SW 1271 (cell line): ENCODE measurements at regions not wholly inside any gene's neighbourhood (a gene's known extent, or its start where the extent isn't known, plus 50 kb on each side); places are given as distances from the start of the nearest gene placed in this dataset.

Experiments used
- DNase-seq, 2 experiments: peaks; one replicate each; lab custom pipeline; 2025; lab: John Stamatoyannopoulos, UW

DNA sequence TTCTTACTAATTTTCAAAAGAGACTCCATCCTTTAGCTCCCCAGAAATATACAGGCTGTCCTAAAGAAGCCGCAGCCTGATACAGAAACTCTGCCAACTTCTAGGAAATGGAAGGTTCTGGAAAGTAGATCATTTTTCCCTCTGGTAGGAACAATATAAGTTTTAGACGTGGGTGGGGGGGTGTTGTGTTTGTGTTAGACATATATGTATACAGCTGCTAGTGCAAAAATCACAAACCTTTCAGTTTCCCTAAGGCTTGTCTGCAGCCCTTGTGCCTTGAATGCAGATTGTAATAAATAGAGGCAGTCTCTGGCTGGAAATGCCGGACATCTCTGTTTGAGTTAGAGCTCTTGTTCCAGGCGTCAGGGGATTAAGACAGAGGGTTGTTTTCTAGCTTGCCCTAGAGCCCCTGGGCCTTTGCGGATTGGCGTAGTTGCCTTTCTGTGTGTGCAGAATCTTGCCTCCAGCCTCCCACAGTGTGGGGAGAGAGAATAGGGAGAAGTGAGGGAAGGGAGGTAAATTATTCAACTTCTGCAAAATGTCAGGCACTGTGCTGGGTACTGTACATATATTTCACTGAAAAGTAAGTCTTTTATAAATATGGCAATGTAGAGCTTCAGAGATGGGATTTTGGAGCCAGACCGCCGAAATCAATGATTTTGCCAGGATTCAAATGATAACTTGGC, 269.7 kb downstream of the PRL start:
- DNase-seq, result no peak

DNA sequence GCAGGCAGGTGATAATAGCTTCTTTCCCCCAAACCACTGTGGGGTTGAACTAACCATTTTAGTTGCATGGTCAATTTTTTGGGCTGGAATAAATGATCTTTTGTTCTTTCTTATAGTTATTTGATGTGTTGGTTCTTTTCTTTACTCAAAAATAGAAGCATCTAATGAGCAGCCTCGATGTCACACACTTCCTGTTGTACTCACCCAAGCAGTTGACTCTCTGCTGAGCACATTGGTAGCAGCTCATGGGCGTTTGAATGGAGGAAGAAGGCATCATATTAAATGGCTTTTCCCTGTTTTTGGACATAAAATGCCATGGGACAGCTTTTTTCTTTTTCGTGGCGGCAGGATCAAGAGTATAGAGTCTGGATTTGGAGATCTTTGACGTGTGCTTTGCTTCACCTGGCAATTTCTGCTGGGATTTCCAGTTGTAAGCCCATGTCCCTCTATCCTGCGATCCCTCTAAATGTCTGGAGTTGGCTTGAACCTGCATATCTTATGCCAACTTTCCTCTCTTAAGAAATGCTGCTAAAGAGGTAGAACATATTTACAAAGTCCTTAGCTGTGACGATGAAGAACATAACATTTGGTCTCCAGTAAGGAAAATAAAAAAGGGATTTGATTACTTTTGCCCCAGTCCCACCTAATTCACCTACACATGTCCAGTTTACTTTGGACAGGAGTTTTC, 268.3 kb downstream of the PRL start:
- no peak for DNase-seq

DNA sequence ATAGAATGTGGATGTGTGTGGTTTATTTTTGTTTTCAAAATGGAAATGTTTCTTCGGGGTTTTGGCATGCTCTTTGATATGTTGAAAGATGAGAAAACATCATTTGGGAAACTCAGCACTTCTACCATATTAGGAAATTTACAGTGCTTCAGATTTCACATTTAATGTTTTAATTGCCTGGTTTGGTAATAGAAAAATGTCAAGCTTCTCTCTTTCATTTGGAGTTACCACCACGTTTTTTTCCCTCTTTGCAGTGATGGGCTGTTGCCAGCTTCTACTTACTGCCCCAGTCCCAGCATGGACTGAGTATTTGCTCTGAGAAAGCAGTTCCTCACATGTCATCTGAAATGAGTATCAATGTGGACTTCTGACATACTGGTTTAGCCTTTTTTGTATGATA, 267.7 kb downstream of the PRL start:
- DNase-seq, result no peak

DNA sequence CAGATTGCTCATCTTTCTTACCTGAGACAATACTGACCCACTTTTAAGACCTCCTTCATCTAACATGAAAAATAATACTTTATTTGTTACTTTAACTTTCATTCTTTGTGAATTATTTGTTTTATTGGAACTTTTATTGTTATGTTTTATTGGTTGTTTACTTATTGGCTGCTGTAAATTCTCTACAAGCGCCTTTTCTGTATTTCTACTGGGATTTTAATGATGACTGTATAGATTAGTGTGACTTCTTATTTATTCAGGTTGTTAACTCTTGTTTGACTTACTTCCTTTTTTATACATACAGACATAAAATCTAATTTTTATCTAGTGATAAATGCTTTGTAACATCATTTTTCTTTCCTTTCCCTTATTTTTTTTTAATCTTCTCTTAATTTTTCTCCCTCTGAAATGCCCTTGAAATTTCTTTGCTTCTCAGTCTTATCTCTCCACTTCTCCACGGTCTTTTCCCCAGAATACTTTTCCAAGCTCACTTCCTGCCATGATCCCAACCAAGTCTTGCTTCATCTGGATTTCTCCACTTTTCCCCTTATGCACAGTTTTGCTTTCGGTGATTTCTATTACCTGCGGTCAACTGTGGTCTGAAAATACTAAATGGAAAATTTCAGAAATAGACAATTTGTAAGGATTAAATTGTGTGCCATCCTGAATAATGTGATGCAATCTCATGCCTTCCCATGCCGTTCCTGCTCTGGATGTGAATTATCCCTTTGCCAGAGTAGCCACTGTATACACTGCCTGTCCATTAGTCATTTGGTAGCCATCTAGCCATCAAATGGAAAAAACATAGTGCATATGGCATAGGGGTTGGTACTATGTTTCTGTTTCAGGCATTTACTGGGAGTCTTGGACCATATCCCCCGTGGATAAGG, 265.9 kb downstream of the PRL start:
- no peak for DNase-seq

DNA sequence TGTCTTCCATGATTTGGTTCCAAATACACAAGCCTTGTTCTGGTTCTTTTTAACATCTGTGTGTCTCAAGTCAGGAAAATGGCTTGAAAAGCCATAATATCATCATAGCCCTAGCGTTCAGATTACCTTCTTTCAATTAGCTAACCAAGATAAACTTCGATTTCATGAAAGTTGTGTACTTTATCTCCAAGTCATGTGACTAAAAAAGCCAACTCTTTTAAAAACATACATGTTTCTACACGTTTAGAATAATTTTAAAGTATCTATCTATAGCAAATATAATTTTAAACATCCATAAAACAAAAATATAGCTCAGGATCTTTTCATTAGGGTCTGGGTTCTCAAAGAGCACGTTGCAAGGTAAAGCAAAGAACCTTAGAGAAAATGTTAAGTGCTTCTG, 261.1 kb downstream of the PRL start:
- DNase-seq, result no peak

DNA sequence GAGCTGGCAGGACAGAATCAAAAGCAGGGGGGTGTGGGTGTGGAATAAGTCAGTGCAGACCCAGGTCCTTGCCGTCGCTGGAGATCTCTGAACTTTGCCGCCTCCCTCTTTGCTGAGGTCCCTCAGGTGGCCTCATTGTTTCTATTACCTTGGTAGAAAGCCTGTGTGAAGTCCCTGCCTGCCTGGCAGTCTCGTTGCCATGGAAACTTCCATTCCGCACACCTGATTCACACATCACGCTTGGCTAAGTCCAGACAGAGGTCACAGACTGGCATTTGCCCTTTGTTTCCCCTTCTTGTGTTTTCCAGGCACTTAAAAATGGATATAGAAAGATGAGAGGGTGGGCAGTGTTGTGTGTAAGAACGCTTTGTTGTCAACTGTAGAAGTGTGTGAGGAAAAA, 260.6 kb downstream of the PRL start:
- DNase-seq, result no peak

DNA sequence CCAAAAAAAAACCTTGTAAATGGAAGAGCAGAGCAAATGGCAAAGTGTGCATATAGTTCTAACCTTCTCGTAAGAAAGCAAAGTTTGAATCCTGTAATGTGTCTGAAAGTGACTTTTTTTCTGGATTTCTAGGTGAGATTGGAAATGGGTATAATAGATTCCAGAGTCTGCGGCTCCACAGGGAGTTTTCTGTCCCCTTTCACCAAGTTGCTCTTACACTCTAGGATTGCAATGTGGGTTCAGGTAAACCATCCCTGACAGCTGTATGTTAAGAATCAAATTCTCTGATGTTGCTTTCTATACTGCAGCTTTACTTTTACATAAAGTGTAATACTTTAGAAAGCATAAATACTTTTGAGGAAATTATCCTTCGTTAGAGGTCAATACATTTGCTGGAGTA, 260.1 kb downstream of the PRL start:
- DNase-seq, result no peak

DNA sequence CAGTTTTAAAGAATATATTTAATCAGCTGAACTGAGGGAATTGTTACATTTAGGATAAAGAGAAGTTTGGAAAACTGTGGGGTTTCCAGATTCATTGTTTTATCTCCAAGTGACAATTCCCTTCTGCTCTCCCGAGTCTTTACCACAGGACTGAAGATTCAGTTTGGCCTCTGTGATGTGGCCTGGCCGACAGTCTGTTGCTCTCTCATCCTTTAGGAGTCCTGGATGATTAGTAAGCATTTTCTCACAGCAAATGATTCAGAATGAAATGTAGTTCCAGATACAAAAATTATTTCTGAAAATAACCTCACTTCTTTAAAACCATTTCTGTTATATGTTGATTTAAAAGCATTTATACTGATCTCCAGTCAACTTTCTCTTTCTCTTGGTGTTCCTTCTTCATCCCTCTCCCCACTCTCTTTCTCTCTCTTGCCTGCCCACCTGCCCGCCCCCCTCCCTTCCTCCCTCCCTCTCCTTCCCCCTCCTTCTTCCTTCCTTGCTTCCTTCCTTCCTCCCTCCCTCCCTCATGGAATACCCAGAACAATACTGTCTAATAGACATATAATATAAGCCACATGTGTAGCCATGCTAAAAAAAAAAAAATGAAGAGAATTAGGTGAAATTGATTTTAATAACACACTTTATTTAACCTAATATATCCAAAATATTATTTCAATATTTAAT, 254.9 kb downstream of the PRL start:
- no peak for DNase-seq

DNA sequence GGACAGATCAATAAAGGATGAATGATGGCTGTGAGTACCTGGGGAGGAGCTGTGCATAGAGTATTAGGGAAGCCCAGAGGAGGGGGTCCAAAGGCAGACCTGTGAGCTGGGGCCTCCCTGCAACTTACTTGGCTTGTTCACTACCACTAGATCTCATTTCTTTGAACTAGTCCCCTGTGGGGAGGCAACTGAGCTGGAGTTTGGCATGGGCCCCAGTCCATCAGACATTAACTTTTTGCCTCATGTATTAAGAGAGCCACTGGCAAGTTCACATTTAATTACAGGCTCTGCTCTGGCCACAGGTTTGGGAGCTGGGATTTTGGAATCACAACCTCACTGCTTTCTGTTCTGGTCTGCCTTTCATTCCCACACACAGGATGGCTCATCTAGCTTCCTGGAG, 254.1 kb downstream of the PRL start:
- no peak for DNase-seq

DNA sequence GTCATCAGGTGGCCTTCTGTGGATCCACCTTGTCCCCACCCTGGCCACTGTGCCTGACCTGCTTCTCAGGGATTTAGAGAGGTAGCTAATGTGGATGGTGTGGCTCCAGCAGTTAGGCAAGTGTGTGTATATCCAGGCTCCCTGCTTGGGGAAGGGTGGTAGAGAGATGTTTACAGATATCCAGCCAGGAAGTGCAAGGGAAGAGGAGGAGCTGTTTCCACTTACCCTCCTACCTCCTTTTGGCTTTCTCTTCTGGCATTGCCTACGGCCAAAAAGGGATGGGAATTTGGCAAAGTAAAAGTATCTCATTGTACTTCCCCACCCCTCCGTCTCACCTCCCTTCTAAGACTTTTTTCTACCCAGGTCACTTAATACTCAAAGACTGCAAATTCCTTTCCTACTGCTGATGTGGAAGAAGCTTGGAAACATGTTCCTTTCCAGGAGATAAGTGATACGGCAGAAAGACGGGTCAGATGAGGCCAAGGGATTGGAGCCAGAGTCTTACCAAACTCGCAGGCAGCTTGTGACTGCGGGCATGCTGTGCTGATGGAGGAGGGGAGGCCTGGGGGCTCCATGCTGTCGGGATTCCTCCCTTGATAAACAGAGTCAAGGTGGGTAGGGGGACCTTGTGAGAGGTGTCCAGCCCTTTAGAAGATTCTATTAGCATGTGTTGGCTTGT, 253.4 kb downstream of the PRL start:
- no peak for DNase-seq

DNA sequence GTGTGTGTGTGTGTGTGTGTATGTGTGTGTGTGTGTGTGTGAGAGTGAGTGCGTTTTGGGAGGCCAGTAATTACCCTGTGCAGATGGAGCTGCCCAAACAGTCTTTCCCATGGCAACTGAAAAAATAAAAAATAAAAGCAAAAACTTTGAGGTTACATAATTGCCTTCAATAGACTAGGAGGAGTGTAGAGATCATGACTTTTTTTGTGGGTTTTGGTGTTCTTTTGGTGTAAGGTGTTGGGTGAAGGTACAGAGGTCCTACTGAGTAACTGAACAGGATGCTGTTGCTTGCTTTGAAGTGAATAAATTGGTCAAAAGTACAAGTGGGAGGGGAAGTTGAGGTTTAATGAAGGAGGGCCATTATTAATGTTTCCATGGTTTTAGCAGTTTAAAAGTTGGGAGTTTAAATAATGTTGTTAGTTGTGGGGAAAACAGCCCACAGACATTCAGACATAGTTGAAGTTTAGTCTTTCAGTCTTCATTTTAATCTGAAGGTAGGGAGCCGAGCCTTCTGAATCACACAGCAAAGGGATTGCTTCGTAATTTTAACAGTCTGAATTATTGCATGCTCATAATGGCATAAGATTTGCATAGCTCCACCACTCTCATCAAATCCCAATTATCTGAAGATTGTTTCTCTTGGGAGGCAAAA, 251.4 kb downstream of the PRL start:
- DNase-seq, result no peak

DNA sequence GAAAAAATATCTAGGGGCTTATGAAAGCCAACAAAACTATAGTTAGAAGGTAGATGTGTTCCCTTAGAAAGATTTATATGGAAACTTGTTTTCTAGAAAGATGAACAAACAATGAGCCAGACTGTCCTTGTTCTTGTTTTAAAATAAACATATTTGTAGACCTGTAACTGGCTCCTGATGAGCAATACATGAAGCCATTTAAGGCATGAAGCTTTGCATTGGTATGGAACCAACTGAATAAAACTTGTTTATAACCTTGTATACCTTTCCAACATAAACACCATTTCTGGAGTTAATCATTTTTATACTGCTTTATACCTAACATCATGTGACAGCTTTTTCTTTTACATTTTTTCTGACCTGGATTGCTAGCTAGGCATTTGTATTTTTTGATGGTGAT, 247.8 kb downstream of the PRL start:
- no peak for DNase-seq

DNA sequence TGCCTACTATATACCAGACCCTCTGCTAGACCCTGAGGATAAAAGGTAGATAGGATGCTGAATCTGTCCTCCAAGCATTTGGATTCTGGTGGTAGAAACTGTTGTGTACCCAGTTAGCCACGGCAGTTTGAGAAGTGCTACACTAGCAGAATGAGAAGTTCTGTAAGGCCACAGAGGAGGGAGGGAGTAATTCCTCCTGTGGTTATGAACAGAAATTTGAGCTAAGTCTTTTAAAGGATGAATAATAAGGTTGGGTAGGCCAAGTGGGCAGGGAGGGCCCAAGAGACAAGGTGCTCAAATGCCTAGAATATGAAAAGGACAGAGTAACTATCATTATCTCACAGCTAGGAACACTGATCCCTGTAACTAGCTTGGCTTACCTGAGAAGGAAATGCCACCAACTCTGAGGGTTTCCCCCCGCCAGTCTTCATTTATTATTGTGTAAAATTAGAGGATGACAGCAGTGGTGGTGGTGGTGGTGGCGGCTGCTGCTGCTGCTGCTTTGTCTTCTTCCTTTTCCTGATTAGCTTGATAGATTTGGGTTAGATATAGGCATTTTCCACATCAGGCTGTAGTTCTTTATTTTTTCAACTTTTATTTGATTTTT, 243.3 kb downstream of the PRL start:
- no peak for DNase-seq

DNA sequence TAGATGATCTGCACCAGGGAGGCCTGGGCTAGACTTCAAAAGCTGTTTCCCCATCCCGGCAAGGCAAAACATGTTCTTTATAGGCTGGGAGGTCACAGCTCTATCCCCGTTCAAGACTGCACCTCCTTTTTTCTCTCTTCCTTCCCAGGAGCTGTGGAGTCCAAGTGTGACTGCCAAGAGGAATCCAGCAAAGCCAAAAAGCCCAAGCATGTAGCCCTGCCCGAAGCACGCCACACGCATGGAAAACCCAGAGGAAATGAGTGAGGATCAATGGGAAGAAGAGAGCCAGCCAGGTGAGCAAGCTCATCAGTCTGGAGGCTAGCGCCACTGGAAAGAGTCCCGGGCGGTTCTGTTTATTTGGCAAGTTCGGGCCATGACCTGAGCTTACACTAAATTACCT, 240.4 kb downstream of the PRL start:
- DNase-seq, result no peak

DNA sequence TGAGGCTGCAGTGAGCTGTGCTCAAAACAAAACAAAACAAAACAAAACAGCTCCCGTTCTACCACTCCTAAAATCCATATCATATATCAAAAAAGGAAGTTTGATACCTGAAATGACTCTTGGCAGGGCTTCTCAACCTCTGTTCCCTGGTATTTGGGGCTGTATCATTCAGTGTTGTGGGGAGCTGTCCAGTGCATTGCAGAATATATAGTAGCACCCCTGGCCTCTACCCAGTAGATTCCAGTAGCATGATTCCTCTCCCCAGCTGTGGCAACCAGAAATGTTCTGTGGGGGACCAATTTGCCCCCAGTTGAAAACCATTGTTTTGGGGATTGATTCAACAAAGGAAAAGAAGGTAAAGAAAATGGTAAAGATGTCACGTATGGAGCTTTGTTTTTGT, 238.9 kb downstream of the PRL start:
- DNase-seq, result no peak

DNA sequence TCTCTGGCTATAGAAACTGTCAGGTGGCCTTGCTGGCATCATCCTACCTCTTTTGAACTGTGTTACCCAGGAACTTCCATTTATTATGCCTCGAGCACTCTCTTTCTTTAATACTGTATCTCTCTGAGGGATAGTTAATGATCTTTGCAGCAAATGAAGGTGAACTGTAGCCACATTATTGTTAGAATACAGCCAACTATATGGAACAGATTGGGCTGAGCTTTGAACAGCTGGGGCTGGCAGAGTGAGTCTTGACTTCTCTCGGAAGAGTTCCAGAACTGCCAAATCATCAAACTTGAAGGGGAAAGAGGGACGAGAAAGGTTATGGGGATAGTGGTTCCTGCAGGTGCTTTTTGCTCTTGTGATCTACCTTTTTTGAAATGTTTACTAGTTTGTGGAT, 237.7 kb downstream of the PRL start:
- DNase-seq, result no peak

DNA sequence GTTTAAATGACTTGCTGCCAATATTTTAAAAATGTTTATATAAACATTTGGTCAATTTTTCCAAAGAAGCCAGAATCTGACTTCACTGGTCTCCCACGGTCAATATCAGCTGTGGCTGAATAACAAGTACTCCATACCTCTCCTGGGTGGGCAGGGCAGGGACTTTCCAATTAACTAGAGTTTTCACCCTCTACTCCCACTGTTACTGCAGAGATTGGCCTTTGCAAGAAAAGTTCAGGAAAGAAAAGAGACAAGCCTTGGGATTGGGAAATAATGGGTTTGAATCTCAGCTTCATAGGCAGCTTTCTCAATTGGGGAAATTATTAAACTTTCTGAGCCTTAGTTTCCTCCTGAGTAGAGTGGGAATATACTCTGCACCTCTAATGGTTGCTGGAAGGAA, 236.9 kb downstream of the PRL start:
- no peak for DNase-seq

DNA sequence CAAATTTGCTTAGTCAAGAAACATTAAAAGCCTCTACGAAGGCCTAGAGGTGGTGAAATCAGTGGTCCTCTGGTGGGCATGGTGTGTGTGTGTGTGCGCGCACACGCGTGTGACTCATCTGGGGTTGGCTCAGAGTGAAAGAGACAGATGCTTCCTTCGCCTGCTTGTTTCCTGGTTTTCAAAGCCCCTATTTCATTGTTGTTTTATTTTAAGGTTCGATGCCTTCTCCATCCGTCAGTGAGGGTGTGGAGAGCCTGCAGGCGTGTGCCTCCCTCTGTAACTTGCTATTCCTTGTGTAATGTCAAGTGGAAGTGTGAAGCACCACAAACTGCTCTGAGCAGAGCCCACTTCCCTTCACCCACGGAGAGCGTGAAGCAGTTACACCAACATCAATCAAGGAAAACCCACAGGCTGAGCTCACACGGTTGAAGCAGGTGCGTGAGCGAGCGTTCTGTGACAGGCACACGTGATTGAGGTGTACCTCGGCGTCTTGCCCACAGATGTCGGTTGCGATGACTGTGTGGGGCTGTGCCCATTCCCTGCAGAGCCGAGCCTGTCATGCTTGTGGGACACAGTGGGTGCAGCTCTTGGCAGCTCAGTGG, 233.9 kb downstream of the PRL start:
- DNase-seq, result no peak

DNA sequence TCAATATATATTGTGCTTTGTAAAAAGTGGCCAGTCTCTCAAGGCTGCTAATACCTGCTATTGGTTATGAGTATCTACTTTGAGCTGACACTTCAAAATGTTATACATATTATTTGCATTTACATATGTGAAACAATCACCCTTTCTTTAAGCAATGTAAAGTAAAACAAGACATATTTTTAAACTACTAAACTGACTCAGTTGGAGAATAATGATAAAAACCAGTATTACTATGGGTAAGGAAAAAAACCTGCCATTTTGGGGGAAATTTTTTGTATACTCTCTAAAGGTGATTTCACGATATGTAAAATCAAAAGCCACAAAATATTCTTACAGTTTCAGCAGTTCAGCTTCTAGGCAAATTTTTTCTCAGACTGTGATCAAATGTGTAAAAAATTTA, 232.3 kb downstream of the PRL start:
- no peak for DNase-seq

DNA sequence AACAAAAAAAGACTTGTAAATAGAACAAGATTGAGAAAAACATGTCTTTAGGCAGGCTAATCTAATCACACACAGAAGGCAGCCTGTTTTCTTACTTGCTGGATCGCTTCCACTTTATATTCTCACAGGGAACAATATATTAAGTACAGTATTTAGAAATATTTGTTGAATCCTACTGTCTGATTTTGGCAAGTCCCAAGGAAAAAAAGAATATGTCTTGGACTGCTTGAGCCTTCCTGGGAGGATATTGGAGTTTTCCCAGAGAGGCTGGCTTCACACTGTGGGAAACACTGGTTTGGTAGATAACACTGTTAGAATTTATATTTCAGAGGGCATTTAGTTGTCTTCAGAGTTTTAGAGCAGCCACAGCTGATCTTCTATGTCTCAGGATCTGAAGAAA, 229.7 kb downstream of the PRL start:
- no peak for DNase-seq

DNA sequence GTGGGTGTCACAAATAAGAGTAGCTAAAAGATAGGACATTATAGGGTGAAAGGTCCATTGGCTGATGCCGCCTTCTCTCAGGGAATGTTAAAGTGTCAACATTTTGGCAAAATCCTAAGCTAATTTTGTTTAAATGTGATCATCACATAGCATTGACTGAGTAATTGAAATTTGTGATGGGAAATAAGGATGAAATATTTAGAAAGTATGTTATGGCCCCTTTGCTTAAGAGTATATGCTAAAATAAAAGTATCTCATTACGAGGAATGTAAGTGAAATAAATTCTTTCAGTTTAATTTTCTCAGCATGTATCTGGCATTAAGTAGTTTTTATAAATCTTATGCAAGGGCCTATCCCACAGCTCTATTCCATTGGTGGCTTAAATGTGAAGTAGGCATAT, 229.2 kb downstream of the PRL start:
- DNase-seq, result no peak
